Liver (tissue), 8 donors: ENCODE measurements at regions not wholly inside any gene's neighbourhood (a gene's known extent, or its start where the extent isn't known, plus 50 kb on each side); places are given as distances from the start of the nearest gene placed in this dataset.

Source experiments
- DNase-seq: peaks from one replicate; pipeline ENCODE4 v3.0.0-alpha.2; 2017; ENCODE audit warnings: low spot score
- H3K27ac ChIP-seq, 2 donors: one replicate each; pipeline ENCODE4 v1.7.0; 2013; ENCODE audit warnings: inconsistent platforms in 2 of 2, low read length in 2 of 2, control low read depth in 1 of 2, low read depth in 1 of 2, mild to moderate bottlenecking in 1 of 2
- H3K27me3 ChIP-seq, 4 donors: one replicate each; pipeline versions ENCODE4 v1.6.1 to v1.7.0; 2013; ENCODE audit warnings: low read length in 3 of 4, inconsistent platforms in 1 of 4, mild to moderate bottlenecking in 1 of 4, moderate library complexity in 1 of 4; ENCODE audit not compliant: control insufficient read depth in 4 of 4, insufficient read depth in 4 of 4
- H3K36me3 ChIP-seq, 4 donors: one replicate each; pipeline versions ENCODE4 v1.6.1 to v1.7.0; 2013; ENCODE audit warnings: low read length in 3 of 4, mild to moderate bottlenecking in 3 of 4, low read depth in 1 of 4, moderate library complexity in 1 of 4; ENCODE audit not compliant: control insufficient read depth in 4 of 4, insufficient read depth in 3 of 4
- H3K4me1 ChIP-seq, 4 donors: one replicate each; pipeline versions ENCODE4 v1.6.1 to v1.7.0; 2013; ENCODE audit warnings: low read length in 3 of 4, mild to moderate bottlenecking in 3 of 4, moderate library complexity in 1 of 4; ENCODE audit not compliant: control insufficient read depth in 4 of 4, insufficient read depth in 4 of 4
- H3K4me3 ChIP-seq, 3 donors: one replicate each; pipeline versions ENCODE4 v1.6.1 to v1.7.0; 2013; ENCODE audit warnings: low read length in 3 of 3, control low read depth in 1 of 3, low read depth in 1 of 3, mild to moderate bottlenecking in 1 of 3
- H3K9ac ChIP-seq, 2 donors: one replicate each; pipeline ENCODE4 v1.7.0; 2013; ENCODE audit warnings: low read length in 2 of 2, mild to moderate bottlenecking in 2 of 2, moderate library complexity in 2 of 2, control low read depth in 1 of 2, low read depth in 1 of 2
- H3K9me3 ChIP-seq, 4 donors: one replicate each; pipeline versions ENCODE4 v1.6.1 to v1.7.0; 2013; ENCODE audit warnings: low read length in 3 of 4; ENCODE audit not compliant: control insufficient read depth in 4 of 4
- EGR1 ChIP-seq, 2 donors: IDR thresholded peaks; 2 replicates each; pipeline ENCODE4 v1.6.1; 2016 to 2018; ENCODE audit warnings: antibody characterized with exemption in 2 of 2, low read depth in 2 of 2
- FOXA1 ChIP-seq: IDR thresholded peaks from 2 replicates; pipeline ENCODE4 v1.6.1; 2016; ENCODE audit warnings: antibody characterized with exemption
- FOXA2 ChIP-seq: IDR thresholded peaks from 2 replicates; pipeline ENCODE4 v1.6.1; 2016; ENCODE audit warnings: antibody characterized with exemption
- GABPA ChIP-seq, 2 donors: IDR thresholded peaks in 1 of 2; conservative IDR thresholded peaks in 1 of 2; 2 replicates each; pipeline ENCODE4 v1.6.1; 2016; ENCODE audit warnings: antibody characterized with exemption in 2 of 2, mild to moderate bottlenecking in 1 of 2, moderate library complexity in 1 of 2
- HNF4A ChIP-seq, 2 donors: conservative IDR thresholded peaks; 2 replicates each; pipeline ENCODE4 v1.6.1; 2016; ENCODE audit warnings: antibody characterized with exemption in 2 of 2, mild to moderate bottlenecking in 2 of 2
- HNF4G ChIP-seq: IDR thresholded peaks from 2 replicates; pipeline ENCODE4 v1.6.1; 2016; ENCODE audit warnings: antibody characterized with exemption
- NR2F2 ChIP-seq: IDR thresholded peaks from 2 replicates; pipeline ENCODE4 v1.6.1; 2016; ENCODE audit warnings: antibody characterized with exemption
- RAD21 ChIP-seq, 2 donors: IDR thresholded peaks; 2 replicates each; pipeline ENCODE4 v1.6.1; 2016; ENCODE audit warnings: antibody characterized with exemption in 2 of 2, mild to moderate bottlenecking in 2 of 2
- RXRA ChIP-seq, 2 donors: IDR thresholded peaks; 2 replicates each; pipeline ENCODE4 v1.6.1; 2017 to 2018; ENCODE audit warnings: antibody characterized with exemption in 2 of 2, mild to moderate bottlenecking in 1 of 2
- SP1 ChIP-seq: IDR thresholded peaks from 2 replicates; pipeline ENCODE4 v1.6.1; 2018; ENCODE audit warnings: antibody characterized with exemption, mild to moderate bottlenecking
- TAF1 ChIP-seq: conservative IDR thresholded peaks from 2 replicates; pipeline ENCODE4 v1.6.1; 2016; ENCODE audit warnings: antibody characterized with exemption, mild to moderate bottlenecking
- YY1 ChIP-seq: IDR thresholded peaks from 2 replicates; pipeline ENCODE4 v1.6.1; 2016; ENCODE audit warnings: antibody characterized with exemption, mild to moderate bottlenecking
- WGBS: extraction: QIAGEN DNeasy Blood & Tissue Kit; methylation state at CpG from one replicate; pipeline ENCODE4 v1.1.7; 2013; 5-methylcytosine and 5-hydroxymethylcytosine counted together
- TF ChIP-seq, protein P1 (sequence below): IDR thresholded peaks from 2 replicates; pipeline ENCODE4 v1.6.1; 2016; ENCODE audit warnings: antibody characterized with exemption
- TF ChIP-seq, protein P2 (sequence below): IDR thresholded peaks from 2 replicates; pipeline ENCODE4 v1.6.1; 2016; ENCODE audit warnings: antibody characterized with exemption
- TF ChIP-seq, protein P3 (sequence below): IDR thresholded peaks from 2 replicates; pipeline ENCODE4 v1.6.1; 2016; ENCODE audit warnings: antibody characterized with exemption, mild to moderate bottlenecking
- TF ChIP-seq, protein P4 (sequence below): fragments of 150-350 bp; IDR thresholded peaks from 2 replicates; pipeline ENCODE4 v1.5.1; 2017; ENCODE audit warnings: improper control_type of control experiment, low read depth, low read length; ENCODE audit not compliant: missing input control
- donor health status: healthy.
- donor health status: healthy.
- donor health status: healthy.
- donor health status: healthy.
- donor health status: healthy.

DNA sequence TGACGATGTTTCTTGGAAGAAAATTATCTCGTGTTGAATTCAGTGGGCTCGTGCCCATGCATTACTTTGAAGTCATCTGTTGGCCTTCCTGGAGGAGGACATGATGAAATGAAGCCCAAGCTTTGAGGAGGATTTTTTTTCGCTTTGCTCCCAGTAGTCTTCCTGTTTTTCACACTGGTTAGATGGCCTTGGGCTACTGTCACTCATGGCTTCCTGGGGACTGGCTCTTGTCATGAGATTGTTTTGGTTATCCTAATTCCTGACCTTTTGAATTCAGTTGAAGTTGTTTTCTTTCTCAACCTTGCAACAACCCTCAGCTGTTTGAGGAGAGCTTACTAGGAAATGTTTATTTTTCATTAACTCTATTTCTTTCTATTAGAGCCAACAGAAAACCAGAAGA lies 430.7 kb downstream of the HS3ST3B1 start (continued):
- TF ChIP-seq, protein P1, sequence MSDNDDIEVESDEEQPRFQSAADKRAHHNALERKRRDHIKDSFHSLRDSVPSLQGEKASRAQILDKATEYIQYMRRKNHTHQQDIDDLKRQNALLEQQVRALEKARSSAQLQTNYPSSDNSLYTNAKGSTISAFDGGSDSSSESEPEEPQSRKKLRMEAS = no peak
- TF ChIP-seq NR2F2 = no peak
- TF ChIP-seq EGR1 (IDR thresholded peaks at IDR 0.05; ENCODE audit: low read depth in 2 of 2) = no peak
- TF ChIP-seq YY1 = no peak

DNA sequence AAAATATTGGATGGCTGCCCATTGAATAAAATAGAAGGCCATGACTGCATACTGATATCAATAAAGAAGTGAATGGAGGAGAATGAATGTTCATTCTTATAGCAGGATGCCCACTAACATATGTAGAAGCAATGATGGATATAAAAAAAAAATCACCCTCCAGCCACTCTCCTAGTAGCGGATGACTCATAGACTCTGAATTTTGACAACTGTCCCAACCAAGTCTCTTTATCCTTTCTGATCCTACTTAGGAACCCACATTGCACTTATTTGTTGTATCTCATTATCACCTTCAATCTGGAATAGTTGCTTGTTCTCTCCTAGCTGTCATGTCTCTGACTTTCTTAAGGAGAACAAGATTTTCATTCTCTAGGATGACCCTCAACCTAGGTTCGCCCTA lies 429.9 kb downstream of the HS3ST3B1 start:
- Histone ChIP-seq H3K36me3 (no peaks in the 10 kb centered on the region), H3K27ac (no peak overlapping the region), H3K9ac (no peak overlapping the region), H3K27me3 (no peaks in the 10 kb centered on the region), H3K4me3 (no peak overlapping the region), H3K4me1 (no peaks in the 10 kb centered on the region), H3K9me3 (no peaks in the 10 kb centered on the region)
- no peak for DNase-seq
- TF ChIP-seq GABPA (IDR thresholded peaks at IDR 0.05 in 1 of 2, conservative IDR thresholded peaks at IDR 0.05 in 1 of 2) (no peak), TAF1 (no peak), NR2F2 (no peak), RXRA (IDR thresholded peaks at IDR 0.05) (no peak), FOXA2 (no peak)
- TF ChIP-seq, protein P2, sequence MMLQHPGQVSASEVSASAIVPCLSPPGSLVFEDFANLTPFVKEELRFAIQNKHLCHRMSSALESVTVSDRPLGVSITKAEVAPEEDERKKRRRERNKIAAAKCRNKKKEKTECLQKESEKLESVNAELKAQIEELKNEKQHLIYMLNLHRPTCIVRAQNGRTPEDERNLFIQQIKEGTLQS = no peak
- 97% methylated on average over 2 of the region's 2 CpGs for WGBS

DNA sequence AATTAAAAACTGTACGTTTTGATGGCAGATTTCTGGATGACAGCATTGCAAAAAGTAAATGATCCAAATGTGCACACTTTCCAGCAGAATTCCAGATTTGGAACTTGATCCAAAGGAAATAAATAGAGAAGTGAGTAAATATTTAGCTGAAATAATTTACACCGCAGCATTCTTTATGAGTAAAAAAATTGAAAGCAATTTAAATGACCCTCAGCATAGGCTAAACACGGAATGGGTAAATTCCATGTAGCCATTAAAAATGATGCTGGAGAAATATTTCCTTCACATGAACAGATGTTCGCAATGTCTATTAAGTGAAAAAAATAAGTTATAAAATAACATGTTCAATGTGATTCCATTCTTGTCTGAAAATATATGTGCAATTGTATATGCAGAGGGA lies 424.8 kb downstream of the HS3ST3B1 start:
- Histone ChIP-seq H3K27me3 (no peaks in the 10 kb centered on the region), H3K36me3 (no peaks in the 10 kb centered on the region), H3K4me1 (no peaks in the 10 kb centered on the region), H3K4me3 (no peak overlapping the region), H3K27ac (no peak overlapping the region), H3K9ac (no peak overlapping the region), H3K9me3 (no peaks in the 10 kb centered on the region)
- WGBS = 79% methylated on average over 4 of the region's 4 CpGs
- DNase-seq = no peak
- no peak for TF ChIP-seq EGR1 (IDR thresholded peaks at IDR 0.05; ENCODE audit: low read depth in 2 of 2)
- no peak for TF ChIP-seq GABPA (IDR thresholded peaks at IDR 0.05 in 1 of 2, conservative IDR thresholded peaks at IDR 0.05 in 1 of 2)
- TF ChIP-seq, protein P3, sequence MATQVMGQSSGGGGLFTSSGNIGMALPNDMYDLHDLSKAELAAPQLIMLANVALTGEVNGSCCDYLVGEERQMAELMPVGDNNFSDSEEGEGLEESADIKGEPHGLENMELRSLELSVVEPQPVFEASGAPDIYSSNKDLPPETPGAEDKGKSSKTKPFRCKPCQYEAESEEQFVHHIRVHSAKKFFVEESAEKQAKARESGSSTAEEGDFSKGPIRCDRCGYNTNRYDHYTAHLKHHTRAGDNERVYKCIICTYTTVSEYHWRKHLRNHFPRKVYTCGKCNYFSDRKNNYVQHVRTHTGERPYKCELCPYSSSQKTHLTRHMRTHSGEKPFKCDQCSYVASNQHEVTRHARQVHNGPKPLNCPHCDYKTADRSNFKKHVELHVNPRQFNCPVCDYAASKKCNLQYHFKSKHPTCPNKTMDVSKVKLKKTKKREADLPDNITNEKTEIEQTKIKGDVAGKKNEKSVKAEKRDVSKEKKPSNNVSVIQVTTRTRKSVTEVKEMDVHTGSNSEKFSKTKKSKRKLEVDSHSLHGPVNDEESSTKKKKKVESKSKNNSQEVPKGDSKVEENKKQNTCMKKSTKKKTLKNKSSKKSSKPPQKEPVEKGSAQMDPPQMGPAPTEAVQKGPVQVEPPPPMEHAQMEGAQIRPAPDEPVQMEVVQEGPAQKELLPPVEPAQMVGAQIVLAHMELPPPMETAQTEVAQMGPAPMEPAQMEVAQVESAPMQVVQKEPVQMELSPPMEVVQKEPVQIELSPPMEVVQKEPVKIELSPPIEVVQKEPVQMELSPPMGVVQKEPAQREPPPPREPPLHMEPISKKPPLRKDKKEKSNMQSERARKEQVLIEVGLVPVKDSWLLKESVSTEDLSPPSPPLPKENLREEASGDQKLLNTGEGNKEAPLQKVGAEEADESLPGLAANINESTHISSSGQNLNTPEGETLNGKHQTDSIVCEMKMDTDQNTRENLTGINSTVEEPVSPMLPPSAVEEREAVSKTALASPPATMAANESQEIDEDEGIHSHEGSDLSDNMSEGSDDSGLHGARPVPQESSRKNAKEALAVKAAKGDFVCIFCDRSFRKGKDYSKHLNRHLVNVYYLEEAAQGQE = no peak
- TF ChIP-seq, protein P1 = no peak
- TF ChIP-seq HNF4G = no peak
- TF ChIP-seq SP1 = no peak
- TF ChIP-seq RXRA (IDR thresholded peaks at IDR 0.05) = no peak
- no peak for TF ChIP-seq NR2F2
- no peak for TF ChIP-seq RAD21 (IDR thresholded peaks at IDR 0.05)
- TF ChIP-seq HNF4A (conservative IDR thresholded peaks at IDR 0.05) = no peak
- TF ChIP-seq FOXA2 = no peak
- no peak for TF ChIP-seq YY1
- TF ChIP-seq, protein P4, sequence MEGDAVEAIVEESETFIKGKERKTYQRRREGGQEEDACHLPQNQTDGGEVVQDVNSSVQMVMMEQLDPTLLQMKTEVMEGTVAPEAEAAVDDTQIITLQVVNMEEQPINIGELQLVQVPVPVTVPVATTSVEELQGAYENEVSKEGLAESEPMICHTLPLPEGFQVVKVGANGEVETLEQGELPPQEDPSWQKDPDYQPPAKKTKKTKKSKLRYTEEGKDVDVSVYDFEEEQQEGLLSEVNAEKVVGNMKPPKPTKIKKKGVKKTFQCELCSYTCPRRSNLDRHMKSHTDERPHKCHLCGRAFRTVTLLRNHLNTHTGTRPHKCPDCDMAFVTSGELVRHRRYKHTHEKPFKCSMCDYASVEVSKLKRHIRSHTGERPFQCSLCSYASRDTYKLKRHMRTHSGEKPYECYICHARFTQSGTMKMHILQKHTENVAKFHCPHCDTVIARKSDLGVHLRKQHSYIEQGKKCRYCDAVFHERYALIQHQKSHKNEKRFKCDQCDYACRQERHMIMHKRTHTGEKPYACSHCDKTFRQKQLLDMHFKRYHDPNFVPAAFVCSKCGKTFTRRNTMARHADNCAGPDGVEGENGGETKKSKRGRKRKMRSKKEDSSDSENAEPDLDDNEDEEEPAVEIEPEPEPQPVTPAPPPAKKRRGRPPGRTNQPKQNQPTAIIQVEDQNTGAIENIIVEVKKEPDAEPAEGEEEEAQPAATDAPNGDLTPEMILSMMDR = no peak
- TF ChIP-seq TAF1 = no peak
- no peak for TF ChIP-seq FOXA1
